HEK293 (cell line): ENCODE measurements at regions not wholly inside any gene's neighbourhood (a gene's known extent, or its start where the extent isn't known, plus 50 kb on each side); places are given as distances from the start of the nearest gene placed in this dataset.

ENCODE experiments used
- TRIM28 ChIP-seq: IDR thresholded peaks from 2 replicates; pipeline ENCODE4 v1.6.1; 2011; ENCODE audit warnings: low read length, control low read depth, borderline replicate concordance
- ZNF274 ChIP-seq, 2 experiments: fragments of 200-500 bp in 1 of 2; fragments of 450-650 bp in 1 of 2; sonication (Bioruptor generic) in 1 of 2; formaldehyde crosslinking in 1 of 2; IDR thresholded peaks; 2 replicates each; pipeline versions ENCODE4 v1.5.1 to v1.6.1; 2014 to 2016; ENCODE audit warnings: borderline replicate concordance in 1 of 2, inconsistent platforms in 1 of 2, low read length in 1 of 2, missing biosample characterization in 1 of 2, missing genetic modification characterization in 1 of 2
- TF ChIP-seq, protein P1 (sequence below): fragments of 450-650 bp; formaldehyde crosslinking; IDR thresholded peaks from 2 replicates; pipeline ENCODE4 v1.5.1; 2017; ENCODE audit warnings: missing biosample characterization, missing genetic modification characterization
- TF ChIP-seq, protein P2 (sequence below): fragments of 450-650 bp; formaldehyde crosslinking; IDR thresholded peaks from 2 replicates; pipeline ENCODE4 v1.5.1; 2016; ENCODE audit warnings: missing biosample characterization, missing genetic modification characterization

DNA sequence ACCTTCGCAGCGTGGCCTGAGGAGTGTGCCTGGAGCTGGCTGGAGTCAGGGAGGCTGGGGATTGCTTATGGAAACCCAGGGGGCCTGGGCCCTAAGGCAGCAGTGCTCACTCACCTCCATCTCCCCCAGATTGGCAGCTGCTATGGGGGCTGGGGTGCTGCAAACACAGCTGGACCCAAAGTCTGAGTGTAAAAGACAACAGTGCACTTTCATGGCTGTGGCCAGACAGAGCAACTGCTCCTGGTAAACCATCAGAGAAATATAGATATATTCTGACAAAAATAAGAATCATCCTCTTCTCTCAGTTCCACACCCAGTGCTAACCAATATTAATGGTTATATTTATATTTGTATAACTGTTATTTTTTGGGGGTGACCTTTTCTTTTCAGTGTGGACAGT, 123.9 kb downstream of the TENT4A start:
- no peak for TF ChIP-seq ZNF274 (IDR thresholded peaks at IDR 0.05; ENCODE audit: low read length)
- no peak for TF ChIP-seq ZNF274 (tag by site-specific recombination; IDR thresholded peaks at IDR 0.05; ENCODE audit: borderline replicate concordance)
- TF ChIP-seq, protein P1, sequence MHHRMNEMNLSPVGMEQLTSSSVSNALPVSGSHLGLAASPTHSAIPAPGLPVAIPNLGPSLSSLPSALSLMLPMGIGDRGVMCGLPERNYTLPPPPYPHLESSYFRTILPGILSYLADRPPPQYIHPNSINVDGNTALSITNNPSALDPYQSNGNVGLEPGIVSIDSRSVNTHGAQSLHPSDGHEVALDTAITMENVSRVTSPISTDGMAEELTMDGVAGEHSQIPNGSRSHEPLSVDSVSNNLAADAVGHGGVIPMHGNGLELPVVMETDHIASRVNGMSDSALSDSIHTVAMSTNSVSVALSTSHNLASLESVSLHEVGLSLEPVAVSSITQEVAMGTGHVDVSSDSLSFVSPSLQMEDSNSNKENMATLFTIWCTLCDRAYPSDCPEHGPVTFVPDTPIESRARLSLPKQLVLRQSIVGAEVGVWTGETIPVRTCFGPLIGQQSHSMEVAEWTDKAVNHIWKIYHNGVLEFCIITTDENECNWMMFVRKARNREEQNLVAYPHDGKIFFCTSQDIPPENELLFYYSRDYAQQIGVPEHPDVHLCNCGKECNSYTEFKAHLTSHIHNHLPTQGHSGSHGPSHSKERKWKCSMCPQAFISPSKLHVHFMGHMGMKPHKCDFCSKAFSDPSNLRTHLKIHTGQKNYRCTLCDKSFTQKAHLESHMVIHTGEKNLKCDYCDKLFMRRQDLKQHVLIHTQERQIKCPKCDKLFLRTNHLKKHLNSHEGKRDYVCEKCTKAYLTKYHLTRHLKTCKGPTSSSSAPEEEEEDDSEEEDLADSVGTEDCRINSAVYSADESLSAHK (tag by site-specific recombination): no peak
- TF ChIP-seq, protein P2, sequence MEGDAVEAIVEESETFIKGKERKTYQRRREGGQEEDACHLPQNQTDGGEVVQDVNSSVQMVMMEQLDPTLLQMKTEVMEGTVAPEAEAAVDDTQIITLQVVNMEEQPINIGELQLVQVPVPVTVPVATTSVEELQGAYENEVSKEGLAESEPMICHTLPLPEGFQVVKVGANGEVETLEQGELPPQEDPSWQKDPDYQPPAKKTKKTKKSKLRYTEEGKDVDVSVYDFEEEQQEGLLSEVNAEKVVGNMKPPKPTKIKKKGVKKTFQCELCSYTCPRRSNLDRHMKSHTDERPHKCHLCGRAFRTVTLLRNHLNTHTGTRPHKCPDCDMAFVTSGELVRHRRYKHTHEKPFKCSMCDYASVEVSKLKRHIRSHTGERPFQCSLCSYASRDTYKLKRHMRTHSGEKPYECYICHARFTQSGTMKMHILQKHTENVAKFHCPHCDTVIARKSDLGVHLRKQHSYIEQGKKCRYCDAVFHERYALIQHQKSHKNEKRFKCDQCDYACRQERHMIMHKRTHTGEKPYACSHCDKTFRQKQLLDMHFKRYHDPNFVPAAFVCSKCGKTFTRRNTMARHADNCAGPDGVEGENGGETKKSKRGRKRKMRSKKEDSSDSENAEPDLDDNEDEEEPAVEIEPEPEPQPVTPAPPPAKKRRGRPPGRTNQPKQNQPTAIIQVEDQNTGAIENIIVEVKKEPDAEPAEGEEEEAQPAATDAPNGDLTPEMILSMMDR (tag by site-specific recombination): no peak
- no peak for TF ChIP-seq TRIM28
